ENCODE measurements at regions not wholly inside any gene's neighbourhood (a gene's known extent, or its start where the extent isn't known, plus 50 kb on each side); places are given as distances from the start of the nearest gene placed in this dataset.

- Mint-ChIP-seq H3K4me3 (ENCODE audit: unreplicated experiment) (no peak overlapping the region), H3K36me3 (ENCODE audit: insufficient read depth, unreplicated experiment) (no peaks in the 10 kb centered on the region), H3K9me3 (ENCODE audit: unreplicated experiment) (no peaks in the 10 kb centered on the region), H3K27ac (ENCODE audit: unreplicated experiment) (no peak overlapping the region), H3K4me1 (ENCODE audit: low read depth, unreplicated experiment) (no peaks in the 10 kb centered on the region), H3K27me3 (ENCODE audit: insufficient read depth, unreplicated experiment) (peaks cover 15% of the 10 kb centered on the region)
- no peaks in the 10 kb centered on the region for H3K36me3 ChIP-seq (ENCODE audit: control insufficient read depth, insufficient read depth, low read length)
- ChIA-PET CTCF (no interaction called here), POLR2A (no interaction called here)
- no peaks in the 10 kb centered on the region for H3K4me1 ChIP-seq
- no TSS peak for BruUV-seq (replicated peaks)
- H3K4me3 ChIP-seq (ENCODE audit: low read depth, low read length) = no peak overlapping the region
- intact Hi-C loops (cut with micrococcal nuclease; ENCODE audit: unreplicated experiment) = loop anchor here (10.0 kb wide), 1 partner anchor 567 kb away; the partner anchor contains the start of gene PPA2
- no peak for TF ChIP-seq CTCF (IDR thresholded peaks at IDR 0.05; ENCODE audit: insufficient read depth in 1 of 2, low read depth in 1 of 2, low read length in 1 of 2, severe bottlenecking in 1 of 2, unreplicated experiment in 1 of 2)
- H3K9me3 ChIP-seq = no peaks in the 10 kb centered on the region
- no peaks in the 10 kb centered on the region for H3K27me3 ChIP-seq (replicated peaks; ENCODE audit: control insufficient read depth, insufficient read depth, low read length)
- DNase-seq = no peak
Observed at GRCh38 chr4:104907991-104908390, 238.7 kb upstream of the TET2 start.

GRCh38 chr4:104909376-104909775 lies 237.3 kb upstream of the TET2 start:
- H3K4me1 Mint-ChIP-seq (ENCODE audit: low read depth, unreplicated experiment) = no peaks in the 10 kb centered on the region
- H3K27me3 Mint-ChIP-seq (ENCODE audit: insufficient read depth, unreplicated experiment) = peaks cover 15% of the 10 kb centered on the region
- no peak overlapping the region for H3K27ac Mint-ChIP-seq (ENCODE audit: unreplicated experiment)
- no peaks in the 10 kb centered on the region for H3K36me3 Mint-ChIP-seq (ENCODE audit: insufficient read depth, unreplicated experiment)
- no peak for TF ChIP-seq CTCF (IDR thresholded peaks at IDR 0.05; ENCODE audit: insufficient read depth in 1 of 2, low read depth in 1 of 2, low read length in 1 of 2, severe bottlenecking in 1 of 2, unreplicated experiment in 1 of 2)
- Histone ChIP-seq H3K4me3 (ENCODE audit: low read depth, low read length) (no peak overlapping the region), H3K9me3 (no peaks in the 10 kb centered on the region), H3K36me3 (ENCODE audit: control insufficient read depth, insufficient read depth, low read length) (no peaks in the 10 kb centered on the region), H3K27me3 (replicated peaks; ENCODE audit: control insufficient read depth, insufficient read depth, low read length) (no peaks in the 10 kb centered on the region), H3K4me1 (no peaks in the 10 kb centered on the region)
- H3K4me3 Mint-ChIP-seq (ENCODE audit: unreplicated experiment) = no peak overlapping the region
- intact Hi-C loops (cut with micrococcal nuclease; ENCODE audit: unreplicated experiment) = loop anchor here (10.0 kb wide), 1 partner anchor 565 kb away; the partner anchor contains the start of gene PPA2
- no peaks in the 10 kb centered on the region for H3K9me3 Mint-ChIP-seq (ENCODE audit: unreplicated experiment)
- no peak for DNase-seq
- POLR2A ChIA-PET = no interaction called here
- no TSS peak for BruUV-seq (replicated peaks)
- CTCF ChIA-PET = no interaction called here

- CTCF ChIA-PET = no interaction called here
Observed at GRCh38 chr4:104912518-104912917, 234.2 kb upstream of the TET2 start.

More at GRCh38 chr4:104912518-104912917, 234.2 kb upstream of the TET2 start:
- BruUV-seq (replicated peaks) = no TSS peak
- H3K9me3 Mint-ChIP-seq (ENCODE audit: unreplicated experiment) = no peaks in the 10 kb centered on the region
- H3K27me3 Mint-ChIP-seq (ENCODE audit: insufficient read depth, unreplicated experiment) = peaks cover 6% of the 10 kb centered on the region
- Histone ChIP-seq H3K4me3 (ENCODE audit: low read depth, low read length) (no peak overlapping the region), H3K36me3 (ENCODE audit: control insufficient read depth, insufficient read depth, low read length) (no peaks in the 10 kb centered on the region), H3K27me3 (replicated peaks; ENCODE audit: control insufficient read depth, insufficient read depth, low read length) (no peaks in the 10 kb centered on the region), H3K9me3 (no peaks in the 10 kb centered on the region), H3K4me1 (no peaks in the 10 kb centered on the region)
- POLR2A ChIA-PET = no interaction called here
- TF ChIP-seq CTCF (IDR thresholded peaks at IDR 0.05; ENCODE audit: insufficient read depth in 1 of 2, low read depth in 1 of 2, low read length in 1 of 2, severe bottlenecking in 1 of 2, unreplicated experiment in 1 of 2) = no peak
- H3K4me1 Mint-ChIP-seq (ENCODE audit: low read depth, unreplicated experiment) = no peaks in the 10 kb centered on the region
- no peak overlapping the region for H3K27ac Mint-ChIP-seq (ENCODE audit: unreplicated experiment)
- intact Hi-C loops (cut with micrococcal nuclease; ENCODE audit: unreplicated experiment) = no loop called here
- H3K4me3 Mint-ChIP-seq (ENCODE audit: unreplicated experiment) = no peak overlapping the region
- H3K36me3 Mint-ChIP-seq (ENCODE audit: insufficient read depth, unreplicated experiment) = no peaks in the 10 kb centered on the region
- DNase-seq = no peak

Data from Caco-2 (cell line).